Erythroblast (primary cell): ENCODE measurements at regions not wholly inside any gene's neighbourhood (a gene's known extent, or its start where the extent isn't known, plus 50 kb on each side); places are given as distances from the start of the nearest gene placed in this dataset.

Experiments used
- GATA1 ChIP-seq: IDR thresholded peaks from 2 replicates; pipeline ENCODE4 v1.6.1; 2011; ENCODE audit warnings: low read depth, mild to moderate bottlenecking, control low read depth, low read length, moderate library complexity
- POLR2A ChIP-seq: IDR thresholded peaks from 2 replicates; pipeline ENCODE4 v1.6.1; 2011; ENCODE audit warnings: mild to moderate bottlenecking, low read length

GRCh38 chr5:98330871-98331270 is 442.6 kb upstream of the RGMB start:
- TF ChIP-seq POLR2A (no peak), GATA1 (no peak)
